ENCODE measurements at regions not wholly inside any gene's neighbourhood (a gene's known extent, or its start where the extent isn't known, plus 50 kb on each side); places are given as distances from the start of the nearest gene placed in this dataset.
"Not testable (repeated sequence)": the region's sequence is repeated elsewhere in the genome, so short reads cannot be mapped to it uniquely, and the experiment has no call there.

DNA sequence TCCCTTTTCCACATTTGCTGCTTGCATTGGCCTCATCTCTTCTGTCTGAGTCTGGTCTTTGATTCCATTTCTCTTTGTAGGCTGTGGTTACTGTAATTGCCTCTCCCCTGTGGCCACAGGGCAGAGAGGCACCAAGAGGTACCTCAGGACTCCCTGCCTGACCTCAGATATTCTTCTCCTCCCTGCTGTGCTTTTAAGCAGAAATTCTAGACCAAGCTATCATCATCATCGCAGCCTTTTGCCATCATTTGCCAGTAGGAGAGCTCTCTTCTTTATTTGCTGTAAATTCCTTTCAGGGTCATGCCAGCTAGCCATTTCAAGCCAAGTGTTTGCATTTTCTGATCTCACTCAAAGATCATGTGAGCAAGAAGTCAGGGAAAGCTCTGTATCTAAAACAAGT is 369.6 kb downstream of the ICE1 start:
- no peak for DNase-seq

DNA sequence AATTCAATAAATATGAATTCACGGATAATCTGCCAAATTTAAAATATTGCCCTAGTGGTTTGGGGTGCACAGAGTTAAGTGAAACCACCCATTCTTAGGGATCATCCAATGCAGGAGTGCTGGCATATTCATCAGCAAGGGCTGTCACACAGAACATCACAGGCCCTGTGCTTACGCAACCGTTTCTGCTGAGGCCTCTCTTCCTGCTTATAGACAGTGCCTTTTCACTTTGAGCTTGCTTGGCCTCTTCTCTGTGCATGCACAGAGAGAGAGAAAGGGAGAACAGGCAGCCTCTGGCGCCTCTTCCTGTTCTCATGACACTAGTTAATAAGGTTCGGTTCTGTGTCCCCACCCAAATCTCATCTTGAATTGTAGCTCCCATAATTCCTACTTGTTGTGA is 366.3 kb downstream of the ICE1 start:
- DNase-seq = no peak

DNA sequence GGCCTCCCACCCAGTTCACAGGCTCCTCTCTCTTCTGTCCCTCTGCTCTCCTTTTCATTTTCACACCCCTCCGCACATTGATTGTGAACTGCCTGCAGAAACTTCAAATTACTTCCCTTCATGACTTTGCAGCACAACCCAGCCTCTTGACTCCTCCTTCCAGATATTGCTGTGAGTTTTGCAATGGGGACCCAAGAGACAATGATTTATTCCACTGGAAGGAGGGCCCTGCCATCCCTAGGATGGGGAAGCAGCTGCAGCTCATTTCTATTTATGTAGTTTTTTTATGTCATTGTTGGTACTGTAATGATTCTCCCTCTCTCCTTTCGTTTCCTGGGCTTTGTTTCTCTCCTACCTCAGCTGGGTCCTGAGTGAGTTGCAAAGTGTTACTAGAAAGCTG is 364.9 kb downstream of the ICE1 start:
- no peak for DNase-seq

DNA sequence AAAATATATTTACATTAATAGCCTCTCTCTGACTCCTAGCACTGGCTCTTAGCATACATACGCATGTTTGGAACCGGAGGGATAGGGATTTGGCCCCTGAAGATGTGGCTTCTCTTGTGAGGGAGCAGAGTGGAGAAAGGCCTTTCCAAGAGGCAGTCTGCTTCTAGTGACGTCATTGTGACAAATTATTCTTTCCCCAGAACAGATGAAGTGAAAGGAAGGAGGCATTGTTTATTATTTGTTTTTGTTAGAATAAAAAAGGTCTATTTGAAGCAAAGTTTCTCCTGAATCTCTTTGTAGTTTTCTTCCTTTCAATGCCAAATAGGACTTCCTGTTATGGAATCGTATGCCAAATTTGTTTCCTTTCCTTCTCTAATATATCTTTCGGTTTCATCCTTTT is 361.6 kb downstream of the ICE1 start:
- no peak for DNase-seq

DNA sequence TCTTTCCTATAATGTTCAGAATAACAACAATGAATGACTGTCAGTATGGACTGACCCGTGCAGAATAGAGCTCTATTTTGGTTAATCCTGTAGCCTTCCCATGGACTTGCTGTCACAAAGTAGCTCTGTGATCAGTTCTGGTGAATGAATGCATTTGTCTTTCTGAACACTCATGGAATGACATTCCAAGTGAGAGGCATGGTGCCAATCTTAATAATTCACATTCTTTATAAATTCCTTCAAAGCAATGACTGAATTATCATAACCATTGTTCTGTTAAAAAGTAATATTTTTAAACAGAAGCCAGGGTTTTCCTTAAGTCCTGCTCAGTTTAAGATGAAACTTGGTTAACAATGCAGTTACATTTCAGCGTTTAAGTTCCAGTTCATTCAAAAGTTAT is 360.5 kb downstream of the ICE1 start:
- DNase-seq = no peak

DNA sequence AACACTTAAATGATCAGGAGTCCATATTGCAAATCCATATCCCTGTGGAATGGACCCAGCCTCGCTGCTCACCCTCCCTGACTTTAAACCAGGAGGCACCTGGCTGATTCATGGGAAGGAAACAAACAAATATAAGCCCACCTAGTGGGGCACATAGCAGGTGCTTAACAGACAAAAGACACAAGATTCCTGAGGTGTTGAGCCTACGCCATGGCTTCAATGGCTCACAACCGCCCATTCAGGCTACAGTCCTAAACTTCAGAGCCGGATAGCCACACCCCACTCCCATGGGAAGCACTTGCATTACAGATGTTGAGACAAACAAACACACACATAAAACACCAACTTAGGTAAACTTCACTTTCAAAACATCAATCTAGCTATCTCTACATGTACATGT is 359.9 kb downstream of the ICE1 start:
- no peak for DNase-seq

DNA sequence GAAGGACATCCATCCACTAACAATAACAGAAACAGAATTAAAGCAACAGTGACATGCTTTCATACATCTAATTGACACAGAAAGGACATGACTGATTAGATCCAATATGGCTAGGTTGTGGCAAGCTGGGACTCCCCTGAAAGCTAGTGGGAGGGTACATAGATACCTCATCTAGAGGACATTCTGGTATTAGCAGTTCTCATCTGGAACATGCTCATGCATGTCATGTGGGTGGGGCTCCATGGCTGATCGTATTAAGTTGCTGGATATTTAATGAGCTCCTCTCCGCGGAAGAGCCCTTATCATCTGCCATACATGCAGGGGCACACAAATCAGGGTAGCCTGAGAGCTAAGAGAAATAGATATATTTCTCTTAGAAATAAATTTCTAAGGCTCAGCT is 358.9 kb downstream of the ICE1 start:
- DNase-seq = no peak

DNA sequence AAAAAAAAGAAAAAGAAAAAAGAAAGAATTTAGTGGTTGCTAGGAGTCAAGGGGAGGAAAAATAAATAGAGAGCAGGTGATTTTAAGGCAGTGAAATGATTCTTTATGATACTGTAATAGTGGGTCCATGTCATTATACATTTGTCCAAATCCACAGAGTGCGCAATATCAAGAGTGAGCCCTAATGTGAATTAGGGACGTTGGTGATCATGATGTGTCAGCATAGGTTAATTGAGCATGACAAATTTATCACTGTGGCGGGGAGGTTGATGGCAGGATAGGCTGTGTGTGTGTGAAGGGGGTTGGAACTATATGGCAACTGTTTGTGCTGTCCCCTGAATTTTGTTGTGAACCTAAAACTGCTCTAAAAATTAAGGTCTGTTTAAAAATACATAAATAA is 357.8 kb downstream of the ICE1 start:
- DNase-seq = no peak

DNA sequence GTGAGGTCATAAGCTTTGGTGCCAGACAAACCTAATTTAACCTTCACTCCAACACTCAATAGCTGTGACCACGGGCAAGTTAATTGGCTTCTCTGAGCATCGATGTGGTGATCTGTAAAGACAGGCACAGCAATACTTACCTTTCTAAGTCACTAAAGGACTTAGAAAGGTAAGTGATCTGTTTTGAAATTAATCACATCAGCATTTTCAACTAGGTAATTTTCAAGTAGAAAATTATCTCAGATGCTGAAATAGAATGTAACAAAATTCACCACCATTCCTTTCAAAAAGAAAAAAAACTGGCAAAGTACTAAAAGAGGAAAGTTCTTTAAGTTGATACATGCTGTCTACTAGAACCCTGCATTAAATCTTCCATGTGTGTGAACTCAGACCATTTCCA is 354.5 kb downstream of the ICE1 start:
- DNase-seq = no peak

DNA sequence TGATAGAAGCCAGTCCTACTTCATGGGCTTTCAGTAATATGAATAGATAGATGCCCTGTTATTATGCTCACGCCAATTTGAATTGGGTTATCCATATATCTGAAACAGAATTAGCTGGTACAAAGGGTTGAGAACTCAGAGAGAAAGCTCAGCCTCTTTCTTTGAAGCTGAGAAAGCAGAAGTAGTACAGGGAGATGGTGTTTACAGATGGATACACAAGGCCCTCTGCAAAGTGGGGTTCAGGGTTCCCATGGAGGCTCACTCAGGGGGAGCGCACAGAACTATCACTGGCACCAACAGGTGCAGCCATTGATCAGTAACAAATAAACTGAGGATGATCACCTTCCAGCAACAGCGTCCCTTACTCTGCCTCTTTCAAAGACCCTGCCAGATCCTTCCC is 349.7 kb downstream of the ICE1 start:
- DNase-seq = no peak

DNA sequence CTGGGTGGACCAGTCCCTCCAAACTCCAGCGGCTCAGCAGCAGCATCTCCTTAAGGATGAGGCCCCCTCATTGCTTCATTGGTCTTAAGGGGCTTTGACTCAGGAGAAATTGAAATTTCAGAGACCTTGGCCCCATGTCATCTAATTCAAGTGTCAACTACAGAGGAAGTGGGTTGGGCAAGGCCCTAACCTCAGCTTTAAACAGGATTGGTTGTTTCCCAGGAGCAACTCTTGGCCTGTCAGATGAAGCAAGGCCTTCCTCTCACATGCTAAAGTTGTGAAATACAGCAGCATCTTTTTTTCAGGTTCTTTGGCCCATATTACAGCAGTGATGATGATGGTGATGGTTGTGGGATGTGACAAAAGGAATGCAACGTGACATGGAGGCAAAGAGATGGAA is 348.3 kb downstream of the ICE1 start:
- DNase-seq = no peak

DNA sequence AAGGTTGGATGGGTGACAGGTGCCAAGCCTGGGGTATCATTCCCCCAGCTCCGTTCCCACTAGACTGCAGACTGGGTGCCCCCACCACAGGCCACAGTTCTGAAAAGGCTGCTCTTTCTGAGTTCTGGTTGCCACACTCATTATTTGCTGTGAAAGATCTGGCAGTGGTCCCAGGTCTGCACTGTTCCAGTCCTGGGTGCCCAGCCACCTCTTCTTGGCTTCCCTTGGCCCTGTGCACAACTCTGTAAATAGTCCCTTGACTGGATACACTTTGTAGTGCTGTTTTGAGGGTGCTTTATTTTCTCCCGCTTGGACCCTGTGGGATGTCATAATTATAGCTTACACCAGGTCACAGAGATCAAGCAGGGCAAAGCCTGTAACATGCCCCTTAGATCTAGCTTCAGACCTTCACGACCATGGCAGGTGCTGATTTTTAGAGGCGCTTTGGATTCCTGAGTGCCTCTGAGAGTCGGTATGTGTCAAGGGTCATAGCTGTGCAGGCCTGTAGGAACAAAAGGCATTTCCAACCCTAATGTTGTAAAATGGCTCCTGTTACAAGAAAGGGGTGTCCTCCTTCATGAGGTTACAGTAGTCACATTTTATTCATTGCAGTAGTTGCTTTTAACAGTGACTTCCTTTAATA is 344.9 kb downstream of the ICE1 start:
- no peak for DNase-seq

DNA sequence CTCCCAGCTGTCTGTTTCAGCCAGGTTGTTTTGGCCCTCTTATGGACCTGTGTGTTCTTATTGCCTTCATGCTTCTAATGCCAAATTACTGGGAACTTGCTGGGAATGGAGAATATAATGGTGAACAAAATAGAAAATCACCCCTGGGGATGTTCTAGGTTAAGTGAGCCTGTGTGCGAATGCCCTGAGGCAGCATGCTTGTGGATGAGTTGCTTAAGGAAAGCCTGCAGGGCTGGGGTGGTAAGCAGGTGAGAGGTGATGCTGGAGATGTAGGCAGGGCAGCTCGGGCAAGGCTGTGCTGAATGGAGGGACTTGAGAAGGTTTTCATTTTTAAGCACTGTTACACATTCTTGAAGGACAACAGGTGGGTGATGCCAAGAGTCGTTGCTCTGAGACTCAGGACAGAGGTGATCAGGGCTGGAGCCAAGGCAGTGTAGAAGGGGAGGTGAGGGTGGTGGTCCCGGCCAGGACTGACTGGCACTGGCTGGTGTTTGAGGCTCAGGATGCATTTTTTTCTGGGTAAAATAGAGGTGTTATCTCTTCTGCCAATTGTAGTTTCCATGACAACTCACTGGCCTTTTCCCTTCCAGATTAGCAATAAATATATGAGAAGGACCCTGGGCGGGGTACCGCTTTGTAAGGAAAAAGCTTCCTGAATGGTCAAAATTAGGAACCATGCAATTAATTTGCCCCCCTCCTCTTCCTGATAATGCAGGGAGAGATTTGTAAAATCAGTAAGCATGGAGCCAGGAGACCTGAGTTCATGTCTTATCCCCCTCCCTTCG is 342.8 kb downstream of the ICE1 start:
- DNase-seq = no peak

DNA sequence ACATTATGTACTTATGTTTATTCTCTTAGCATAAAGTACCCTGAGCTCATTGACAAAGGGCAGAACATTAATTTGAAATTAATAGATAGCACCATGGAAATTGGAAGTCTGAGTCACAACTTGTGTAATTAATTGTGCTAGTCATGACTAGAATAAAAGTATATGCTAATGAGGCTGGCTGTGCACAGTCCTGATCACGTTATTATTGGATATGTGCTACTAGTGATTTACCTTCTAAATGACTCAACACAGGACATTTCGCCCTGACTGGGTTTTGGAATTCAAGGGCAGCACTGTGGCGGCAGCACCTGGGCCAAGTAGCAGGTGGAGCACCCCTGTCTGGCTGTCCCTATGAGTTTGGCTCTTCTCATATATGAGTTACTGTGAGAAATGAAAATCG is 341.8 kb downstream of the ICE1 start:
- no peak for DNase-seq

DNA sequence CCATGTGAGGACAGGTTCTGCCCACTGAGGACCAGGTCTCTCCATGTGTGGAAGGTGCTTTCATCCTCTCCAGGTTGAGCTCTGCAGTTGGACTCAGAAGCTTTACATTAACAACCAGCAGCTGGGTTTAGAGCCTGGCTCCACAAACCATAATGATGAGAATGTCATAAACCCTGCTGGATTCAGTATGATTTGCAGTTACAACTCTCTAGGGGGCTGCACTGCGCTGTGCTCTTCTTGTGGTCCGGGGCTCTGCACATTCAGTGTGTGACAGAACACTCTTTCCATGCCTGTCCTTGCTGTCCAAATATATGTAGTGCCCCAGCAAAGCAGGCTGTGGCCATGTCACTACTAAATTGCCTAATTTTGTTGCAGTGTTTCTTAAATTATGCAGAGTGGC is 334.3 kb downstream of the ICE1 start:
- DNase-seq = no peak

DNA sequence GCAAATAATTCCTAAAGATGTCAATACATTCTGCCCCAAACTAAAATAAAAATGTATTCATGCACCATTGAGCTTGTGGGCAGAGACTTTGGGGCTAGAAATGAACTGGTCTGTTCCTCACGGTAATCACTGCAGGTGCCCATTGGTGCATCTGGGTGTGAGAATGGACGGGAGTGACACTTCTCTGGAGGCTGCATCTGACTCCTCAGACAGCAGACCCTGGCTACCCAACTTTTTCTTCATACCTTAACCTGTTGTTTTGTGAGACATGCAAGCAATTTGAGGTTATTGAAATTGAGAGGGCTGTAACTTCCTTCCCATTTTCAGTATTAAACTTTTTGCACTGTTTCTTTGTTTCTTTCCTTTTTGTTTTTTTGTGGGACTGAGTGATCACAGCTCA is 333.4 kb downstream of the ICE1 start:
- DNase-seq = no peak

DNA sequence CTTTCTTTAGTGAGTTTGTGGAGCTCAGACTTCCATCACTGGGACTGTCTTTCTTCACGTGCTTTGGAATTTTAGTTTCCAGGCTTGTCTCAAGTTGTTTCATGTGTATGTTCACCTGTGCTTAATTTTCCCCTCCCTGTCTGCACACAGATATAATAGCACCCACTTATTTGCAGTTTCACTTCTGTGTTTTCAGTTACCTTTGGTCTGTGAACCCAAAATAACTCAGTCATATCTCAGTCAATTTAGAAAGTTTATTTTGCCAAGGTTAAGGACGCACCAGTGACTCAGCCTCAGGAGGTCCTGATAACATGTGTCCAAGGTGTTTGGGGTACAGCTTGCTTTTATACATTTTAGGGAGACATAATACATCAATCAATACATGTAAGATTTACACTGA is 330.4 kb downstream of the ICE1 start:
- no peak for DNase-seq

DNA sequence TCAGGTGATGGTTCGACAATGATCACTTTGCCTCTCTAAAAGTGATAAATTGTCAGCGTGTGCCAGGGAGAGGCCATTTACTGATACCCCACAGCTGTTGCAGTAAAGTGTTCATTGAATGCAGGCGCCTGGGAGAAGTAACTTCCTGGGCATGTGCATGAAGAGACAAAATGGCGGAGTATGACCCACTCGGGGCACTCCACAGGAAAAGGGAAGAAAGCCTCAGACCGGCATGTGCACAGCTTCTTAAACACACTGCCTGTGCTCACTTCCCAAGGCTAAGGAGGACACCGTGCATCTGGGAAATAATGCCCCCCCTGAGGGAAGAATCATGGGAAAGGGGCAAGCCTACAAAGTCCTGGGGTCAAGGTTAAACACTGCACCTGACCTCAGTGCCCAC is 329.5 kb downstream of the ICE1 start:
- DNase-seq = no peak

DNA sequence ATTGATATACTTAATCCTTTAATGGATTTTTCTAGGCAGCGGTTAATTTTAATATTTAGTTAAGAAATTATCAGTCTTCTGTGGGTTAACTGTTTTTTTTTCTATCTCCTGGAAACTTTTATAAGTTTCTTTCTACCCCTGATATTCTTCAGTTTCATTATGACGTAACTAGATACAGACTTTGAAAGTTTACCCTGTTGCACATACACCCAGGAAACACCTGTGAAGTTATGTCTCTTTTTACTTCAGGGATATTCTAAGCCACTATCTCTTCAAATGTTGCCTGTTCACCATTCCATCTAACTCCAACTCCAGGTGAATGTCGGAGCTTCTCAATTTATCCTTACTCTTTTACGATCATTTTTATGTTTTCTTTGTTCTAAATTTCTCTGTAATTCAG is 329.0 kb downstream of the ICE1 start:
- DNase-seq = no peak

DNA sequence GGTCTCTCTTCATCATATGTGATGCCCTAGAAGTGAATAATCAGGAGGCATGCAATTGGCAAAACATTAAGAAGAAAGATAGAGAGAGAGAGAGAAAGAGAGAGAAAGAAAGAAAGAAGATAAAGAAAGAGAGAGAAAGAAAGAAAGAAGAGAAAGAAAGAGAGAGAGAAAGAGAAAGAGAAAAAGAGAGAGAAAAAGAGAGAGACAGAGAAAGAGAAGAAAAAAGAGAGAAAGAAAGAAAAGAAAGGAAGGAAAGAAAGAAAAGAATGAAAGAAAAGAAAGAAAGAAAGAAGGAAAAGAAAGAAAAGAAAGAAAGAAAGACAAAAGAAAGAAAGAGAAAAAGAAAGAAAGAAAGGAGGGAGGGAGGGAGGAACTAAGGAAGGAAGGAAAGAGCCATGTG is 318.9 kb downstream of the ICE1 start:
- DNase-seq = no peak

DNA sequence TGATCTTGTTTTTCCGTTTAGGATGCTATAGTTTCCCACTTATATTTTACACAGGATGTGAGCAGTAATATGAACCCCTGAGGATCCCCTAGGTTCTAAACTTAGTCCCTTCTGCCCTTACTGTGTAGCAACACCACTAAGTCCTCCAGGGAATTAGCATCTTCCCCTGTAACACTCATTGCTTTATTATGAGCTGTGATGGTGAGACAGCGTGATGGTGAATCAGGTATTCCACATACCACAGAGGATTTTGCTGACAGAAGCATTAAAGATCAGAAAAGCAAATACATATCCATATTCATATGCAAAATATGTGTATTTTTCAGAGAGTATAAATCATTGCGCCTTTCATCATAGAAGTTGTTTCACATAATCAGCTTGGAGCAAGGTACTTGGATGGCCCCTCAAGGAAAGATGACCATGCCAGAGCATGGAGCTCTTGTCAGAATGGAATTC is 317.0 kb downstream of the ICE1 start:
- no peak for DNase-seq

DNA sequence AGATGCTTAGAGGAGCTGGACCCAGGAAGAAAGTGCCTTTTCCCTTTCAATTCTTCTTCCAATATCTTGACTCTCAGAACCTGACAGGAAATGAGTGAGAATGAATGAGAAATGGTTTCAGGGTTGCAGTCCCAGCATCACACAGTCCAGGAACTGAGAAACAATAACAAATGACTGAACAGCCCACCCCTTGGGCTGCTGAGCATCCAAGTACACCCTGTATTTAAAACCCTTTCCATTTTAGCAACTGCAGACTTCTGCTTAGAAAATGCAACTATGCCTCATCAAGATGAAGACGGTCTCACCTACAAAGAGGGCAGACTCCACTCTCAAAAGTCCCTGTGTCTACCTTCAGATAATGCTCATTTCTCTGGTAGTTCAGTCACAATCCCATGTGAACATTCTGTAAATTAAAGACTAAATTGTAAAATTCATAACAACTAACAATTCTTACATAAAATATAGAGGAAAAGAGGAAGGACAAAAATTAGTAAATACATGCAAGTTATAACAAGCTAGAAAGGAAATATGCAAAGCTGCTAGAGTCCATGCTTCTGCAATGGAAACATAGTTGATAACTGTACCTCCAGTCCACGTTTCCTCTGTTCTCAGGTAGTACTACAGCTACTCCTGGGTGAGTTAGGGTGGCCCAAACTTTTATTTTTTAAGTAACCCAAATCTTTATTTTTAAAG is 316.5 kb downstream of the ICE1 start:
- no peak for DNase-seq

DNA sequence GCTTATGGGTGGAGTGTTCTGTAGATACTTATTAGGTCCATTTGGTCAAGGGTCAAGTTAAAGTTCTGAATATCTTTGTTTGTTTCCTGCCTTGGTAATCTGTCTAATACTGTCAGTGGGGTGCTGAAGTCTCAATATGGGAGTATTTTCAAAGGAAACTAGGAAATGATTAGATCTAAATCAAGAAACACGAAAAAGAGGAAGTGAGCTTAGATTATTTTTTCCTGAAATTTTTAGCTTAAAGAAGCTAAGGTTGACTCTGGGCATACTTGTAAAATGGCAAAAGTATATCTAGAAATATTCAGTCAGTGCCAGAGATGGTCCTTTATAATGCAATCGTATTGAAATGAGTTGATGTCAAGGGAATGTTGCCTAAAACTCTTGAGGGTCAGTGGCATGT is 313.5 kb downstream of the ICE1 start:
- DNase-seq = no peak

DNA sequence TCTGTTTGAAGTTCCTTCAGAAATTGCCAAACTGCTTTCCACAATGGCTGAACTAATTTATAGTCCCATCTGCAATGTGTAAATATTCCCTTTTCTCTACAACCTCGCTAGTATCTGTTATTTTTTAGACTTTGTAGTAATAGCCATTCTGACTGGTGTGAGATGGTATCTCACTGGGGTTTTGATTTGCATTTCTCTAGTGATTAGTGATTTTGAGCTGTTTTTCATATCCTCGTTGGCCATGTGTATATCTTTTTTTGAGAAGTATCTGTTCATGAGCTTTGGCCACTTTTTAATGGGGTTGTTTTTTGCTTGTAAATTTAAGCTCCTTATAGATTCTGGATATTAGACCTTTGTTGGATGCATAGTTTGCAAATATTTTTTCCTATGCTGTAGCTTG is 310.6 kb downstream of the ICE1 start:
- DNase-seq = not testable (repeated sequence)
